HUES6 (cell line): ENCODE measurements at regions not wholly inside any gene's neighbourhood (a gene's known extent, or its start where the extent isn't known, plus 50 kb on each side); places are given as distances from the start of the nearest gene placed in this dataset.

ENCODE experiments used
- H3K27ac ChIP-seq: 2 replicates; pipeline ENCODE4 v1.7.0; 2013; ENCODE audit warnings: low read depth, mild to moderate bottlenecking, low read length, inconsistent platforms
- H3K27me3 ChIP-seq: 2 replicates; pipeline ENCODE4 v1.6.1; 2013; ENCODE audit warnings: low read length; ENCODE audit not compliant: control insufficient read depth, insufficient read depth
- H3K36me3 ChIP-seq: 2 replicates; pipeline ENCODE4 v1.6.1; 2013; ENCODE audit warnings: low read length; ENCODE audit not compliant: control insufficient read depth, insufficient read depth
- H3K4me1 ChIP-seq: 2 replicates; pipeline ENCODE4 v1.6.1; 2013; ENCODE audit warnings: low read length; ENCODE audit not compliant: control insufficient read depth, insufficient read depth
- H3K4me3 ChIP-seq: 2 replicates; pipeline ENCODE4 v1.5.1; 2013; ENCODE audit warnings: low read depth, low read length
- H3K9ac ChIP-seq: one replicate; pipeline ENCODE4 v1.6.1; 2013; ENCODE audit warnings: mild to moderate bottlenecking, low read length
- H3K9me3 ChIP-seq: 2 replicates; pipeline ENCODE4 v1.6.1; 2013; ENCODE audit warnings: low read depth, low read length; ENCODE audit not compliant: control insufficient read depth, insufficient read depth

DNA sequence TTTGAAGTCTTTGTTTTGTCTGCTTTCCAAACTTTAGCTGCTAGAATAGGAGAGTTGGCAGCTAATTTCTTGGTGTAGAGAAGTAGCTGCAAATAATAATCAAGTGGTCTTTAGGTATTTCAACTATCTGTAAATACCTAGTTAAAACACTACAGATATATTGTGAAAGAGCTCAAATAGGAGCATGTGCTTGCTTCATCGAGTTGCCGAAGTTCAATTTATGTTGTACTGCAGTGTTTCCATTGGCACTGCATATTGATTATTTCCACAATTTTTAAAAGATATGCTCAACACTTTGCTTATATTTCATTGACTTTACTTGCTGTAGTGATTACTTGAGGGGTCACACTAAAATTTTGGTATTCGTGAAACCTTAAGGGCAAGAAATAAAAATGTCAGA is 131.6 kb upstream of the BMP4 start:
- Histone ChIP-seq H3K4me1 (peaks cover 22% of the 10 kb centered on the region), H3K27me3 (no peaks in the 10 kb centered on the region), H3K4me3 (no peak overlapping the region), H3K9ac (no peak overlapping the region), H3K36me3 (no peaks in the 10 kb centered on the region), H3K9me3 (peaks cover 3% of the 10 kb centered on the region; the same call in 1 of the 2 replicates), H3K27ac (no peak overlapping the region)

DNA sequence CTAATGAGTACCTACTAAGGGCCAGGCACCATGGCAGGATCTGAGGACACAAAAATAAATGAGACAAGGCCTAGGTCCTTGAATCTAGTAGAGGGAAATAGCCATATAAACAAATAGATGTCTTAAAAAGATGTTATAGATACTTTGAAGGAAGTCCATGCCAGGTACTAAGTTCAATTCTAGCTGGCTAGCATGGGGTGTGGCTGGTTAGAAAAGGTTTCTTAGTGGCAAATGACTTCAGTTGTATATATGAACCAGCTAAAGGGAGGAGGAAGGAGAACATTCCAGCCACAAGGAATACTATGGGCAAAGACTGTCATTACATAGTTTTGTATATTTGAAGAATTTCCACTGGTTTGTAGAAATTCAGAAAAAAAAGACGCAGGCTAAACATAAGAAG is 133.6 kb upstream of the BMP4 start:
- Histone ChIP-seq H3K27me3 (no peaks in the 10 kb centered on the region), H3K4me3 (no peak overlapping the region)

DNA sequence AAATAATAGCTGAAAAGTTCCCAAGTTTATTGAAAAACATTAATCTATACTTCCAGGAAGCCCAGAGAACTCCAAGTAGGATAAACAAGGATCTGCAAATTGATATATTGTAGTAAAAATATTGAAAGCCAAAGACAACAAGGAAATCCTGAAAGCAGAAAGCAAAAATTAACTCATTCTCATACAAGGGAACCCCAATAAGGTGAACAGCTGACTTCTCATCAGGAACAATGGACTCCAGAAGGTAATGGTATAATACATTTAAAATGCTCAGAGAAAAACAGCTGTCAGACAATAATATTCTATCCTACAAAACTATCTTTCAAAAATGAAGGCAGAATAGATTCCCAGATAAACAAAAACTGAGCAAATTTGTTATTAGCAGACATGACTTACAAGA is 138.1 kb upstream of the BMP4 start:
- Histone ChIP-seq H3K4me3 (no peak overlapping the region), H3K9me3 (peaks cover 28% of the 10 kb centered on the region), H3K9ac (no peak overlapping the region), H3K4me1 (no peaks in the 10 kb centered on the region), H3K36me3 (no peaks in the 10 kb centered on the region), H3K27ac (no peak overlapping the region), H3K27me3 (no peaks in the 10 kb centered on the region)

More for the DNA sequence above, 133.6 kb upstream of the BMP4 start:
- Histone ChIP-seq H3K36me3 (no peaks in the 10 kb centered on the region), H3K9me3 (peaks cover 20% of the 10 kb centered on the region), H3K9ac (no peak overlapping the region), H3K4me1 (peaks cover 12% of the 10 kb centered on the region), H3K27ac (no peak overlapping the region)

DNA sequence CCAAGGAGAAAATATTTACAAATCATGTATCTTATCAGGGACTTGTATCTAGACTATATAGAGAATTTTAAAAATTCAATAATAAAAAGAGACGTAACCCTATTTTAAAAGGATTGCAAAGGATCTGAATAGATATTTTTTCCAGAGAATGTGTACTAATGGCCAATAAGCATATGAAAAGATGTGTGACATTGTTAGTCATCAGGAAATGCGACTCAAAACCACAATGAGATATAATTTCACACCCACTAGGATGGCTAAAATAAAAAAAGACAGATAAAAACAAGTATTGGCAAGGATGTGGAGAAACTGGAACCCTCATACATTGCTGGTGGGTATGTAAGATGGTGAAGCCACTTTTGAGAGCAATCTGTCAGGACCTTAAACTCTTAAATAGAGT is 141.9 kb upstream of the BMP4 start:
- no peaks in the 10 kb centered on the region for H3K4me1 ChIP-seq
- no peak overlapping the region for H3K27ac ChIP-seq
- H3K9me3 ChIP-seq = peaks cover 23% of the 10 kb centered on the region
- H3K4me3 ChIP-seq = no peak overlapping the region
- no peak overlapping the region for H3K9ac ChIP-seq
- no peaks in the 10 kb centered on the region for H3K27me3 ChIP-seq
- no peaks in the 10 kb centered on the region for H3K36me3 ChIP-seq

DNA sequence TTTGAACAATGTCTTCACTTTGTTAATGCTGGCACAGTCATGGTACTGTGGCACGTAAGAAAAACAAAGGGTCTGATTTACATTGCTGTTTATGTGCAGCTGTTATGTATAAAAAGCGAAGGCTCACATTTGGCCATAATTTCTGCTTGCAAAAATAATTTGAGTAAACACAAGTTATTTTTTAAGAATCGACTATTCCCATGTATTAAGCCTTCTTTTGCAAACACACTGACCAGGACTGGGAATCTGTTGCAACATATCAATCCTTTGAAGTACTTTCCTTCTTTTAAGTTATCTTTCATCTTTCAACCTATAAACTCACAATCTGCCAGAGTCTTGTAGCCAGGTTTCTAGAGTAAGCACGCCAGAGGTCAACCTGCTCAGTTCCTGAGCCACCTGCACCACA is 145.4 kb upstream of the BMP4 start:
- Histone ChIP-seq H3K27me3 (no peaks in the 10 kb centered on the region), H3K36me3 (no peaks in the 10 kb centered on the region), H3K4me1 (peaks cover 5% of the 10 kb centered on the region; the same call in 1 of the 2 replicates), H3K9me3 (no peaks in the 10 kb centered on the region), H3K9ac (no peak overlapping the region), H3K27ac (no peak overlapping the region), H3K4me3 (no peak overlapping the region)

DNA sequence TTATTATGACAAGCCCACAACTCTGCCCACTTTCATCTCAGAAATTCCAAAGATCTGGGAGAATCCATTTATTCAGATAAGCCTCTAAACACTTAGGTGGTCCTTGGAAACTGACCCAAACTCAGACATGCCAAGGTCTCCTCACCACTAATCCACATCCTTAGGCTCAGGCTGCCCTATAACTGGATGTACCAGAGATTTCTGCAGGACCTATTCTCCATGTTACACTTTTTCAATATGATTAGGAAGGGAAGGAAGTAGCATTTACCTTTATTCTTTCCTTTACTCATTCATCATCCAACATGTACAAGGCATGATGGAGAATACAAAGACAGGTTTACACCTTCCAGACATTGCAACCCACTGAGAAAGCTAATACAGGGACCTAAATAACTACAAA is 145.9 kb upstream of the BMP4 start:
- Histone ChIP-seq H3K4me3 (no peak overlapping the region), H3K36me3 (no peaks in the 10 kb centered on the region), H3K27ac (no peak overlapping the region), H3K4me1 (peaks cover 7% of the 10 kb centered on the region), H3K27me3 (no peaks in the 10 kb centered on the region), H3K9ac (no peak overlapping the region), H3K9me3 (no peaks in the 10 kb centered on the region)

DNA sequence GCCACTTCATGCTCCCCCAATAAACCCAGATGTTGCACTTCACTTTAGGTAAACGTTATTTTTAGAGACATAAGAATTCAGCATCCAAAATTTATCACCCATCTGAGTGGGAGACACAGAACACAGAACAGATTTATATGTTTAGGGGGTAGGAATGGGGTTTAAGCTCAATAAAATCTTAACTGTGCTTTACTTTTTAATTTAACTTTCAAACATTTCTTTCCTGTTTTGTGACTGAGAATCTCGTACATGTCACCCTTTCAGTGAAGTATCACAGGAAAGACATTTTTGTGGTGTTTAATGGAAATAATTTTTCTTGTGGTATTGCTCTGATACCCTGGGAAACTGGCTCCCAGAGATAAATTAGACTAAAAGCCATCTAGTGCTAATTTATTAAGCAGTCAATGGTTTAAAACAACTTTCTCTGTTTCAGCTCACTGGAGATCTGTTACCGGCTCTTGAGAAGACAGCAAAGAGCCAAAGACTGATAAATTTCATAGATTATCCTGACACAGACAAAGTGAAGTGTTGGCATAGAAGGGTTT is 148.0 kb upstream of the BMP4 start:
- Histone ChIP-seq H3K36me3 (no peaks in the 10 kb centered on the region), H3K27ac (no peak overlapping the region), H3K4me3 (no peak overlapping the region), H3K27me3 (no peaks in the 10 kb centered on the region), H3K9me3 (no peaks in the 10 kb centered on the region), H3K9ac (no peak overlapping the region), H3K4me1 (peaks cover 7% of the 10 kb centered on the region)

DNA sequence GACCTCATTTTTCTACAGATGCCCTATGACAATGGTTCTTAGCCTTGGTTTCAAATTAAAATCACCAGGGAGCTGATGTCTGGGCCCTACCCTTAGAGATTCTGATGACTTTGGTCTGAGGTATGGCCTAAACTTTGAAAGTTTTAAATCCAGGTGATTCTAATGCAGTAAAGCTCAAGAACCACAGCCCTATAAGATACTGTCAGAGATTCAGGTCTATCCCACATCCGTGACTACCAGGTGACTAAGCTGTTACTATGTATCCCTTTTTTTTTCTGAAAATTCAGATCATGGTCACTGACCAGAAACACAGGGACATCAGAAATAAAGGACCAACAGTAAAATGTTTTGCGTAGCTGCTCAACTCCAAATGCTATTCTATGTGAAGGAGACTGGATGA is 148.8 kb upstream of the BMP4 start:
- Histone ChIP-seq H3K9ac (no peak overlapping the region), H3K9me3 (no peaks in the 10 kb centered on the region), H3K36me3 (no peaks in the 10 kb centered on the region), H3K27ac (no peak overlapping the region), H3K4me1 (peaks cover 7% of the 10 kb centered on the region), H3K27me3 (no peaks in the 10 kb centered on the region), H3K4me3 (no peak overlapping the region)

DNA sequence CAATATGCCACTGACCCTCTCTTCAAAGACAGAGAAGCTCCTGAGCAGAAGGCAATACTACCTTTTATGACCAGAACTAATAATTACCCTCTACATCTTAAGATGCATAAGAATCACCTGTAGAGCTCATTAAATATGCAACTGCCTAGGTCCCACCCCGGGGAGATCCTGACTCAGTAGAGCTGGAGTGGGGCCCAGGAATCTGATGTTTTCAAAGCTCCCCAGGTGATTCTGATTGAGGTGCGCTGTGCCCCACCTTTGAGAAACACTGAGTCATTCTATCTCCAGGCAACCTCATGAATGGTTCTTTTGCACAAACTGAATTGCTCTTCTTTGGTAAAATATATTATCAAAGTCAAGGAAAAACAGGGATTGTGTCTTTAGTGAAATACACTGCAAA is 149.3 kb upstream of the BMP4 start:
- H3K27me3 ChIP-seq = no peaks in the 10 kb centered on the region
- H3K36me3 ChIP-seq = no peaks in the 10 kb centered on the region
- H3K4me1 ChIP-seq = peaks cover 7% of the 10 kb centered on the region
- no peaks in the 10 kb centered on the region for H3K9me3 ChIP-seq
- no peak overlapping the region for H3K27ac ChIP-seq
- no peak overlapping the region for H3K4me3 ChIP-seq
- no peak overlapping the region for H3K9ac ChIP-seq

DNA sequence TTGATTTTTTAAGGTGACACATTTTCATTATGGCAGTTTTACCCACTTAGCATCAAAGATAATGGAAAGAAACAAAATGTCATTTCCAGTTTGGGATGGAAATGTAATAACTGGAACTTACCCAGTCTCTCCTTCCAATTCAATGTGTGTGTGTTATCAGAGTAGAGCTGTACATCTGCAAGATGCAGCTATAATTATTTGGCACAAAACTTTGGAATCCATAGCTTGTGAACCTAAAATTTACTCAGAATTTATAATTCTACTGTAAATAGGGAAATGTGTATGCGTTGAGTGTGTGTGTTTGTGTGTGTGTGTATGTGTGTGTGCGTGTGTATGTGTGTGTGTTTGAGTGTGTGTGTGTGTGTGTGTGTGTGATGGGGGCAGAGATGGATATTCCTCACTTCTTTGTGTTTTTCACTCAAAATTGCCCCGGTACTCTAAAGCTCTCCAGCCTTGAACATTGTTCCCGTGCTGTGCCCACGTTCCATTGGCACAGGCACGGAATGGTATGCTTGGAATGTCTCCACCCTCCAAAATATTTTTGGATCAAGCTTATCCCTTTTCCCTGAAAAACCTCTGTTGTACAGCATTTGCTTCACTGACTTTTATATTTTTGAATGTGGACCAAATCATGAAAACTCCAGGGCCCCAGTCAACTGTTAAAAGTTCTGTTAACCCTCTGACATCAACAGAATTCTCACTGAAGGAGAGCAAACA is 150.2 kb upstream of the BMP4 start:
- H3K4me3 ChIP-seq = no peak overlapping the region
- no peaks in the 10 kb centered on the region for H3K36me3 ChIP-seq
- no peaks in the 10 kb centered on the region for H3K27me3 ChIP-seq
- no peak overlapping the region for H3K9ac ChIP-seq
- H3K9me3 ChIP-seq = no peaks in the 10 kb centered on the region
- no peak overlapping the region for H3K27ac ChIP-seq
- peaks cover 7% of the 10 kb centered on the region for H3K4me1 ChIP-seq

DNA sequence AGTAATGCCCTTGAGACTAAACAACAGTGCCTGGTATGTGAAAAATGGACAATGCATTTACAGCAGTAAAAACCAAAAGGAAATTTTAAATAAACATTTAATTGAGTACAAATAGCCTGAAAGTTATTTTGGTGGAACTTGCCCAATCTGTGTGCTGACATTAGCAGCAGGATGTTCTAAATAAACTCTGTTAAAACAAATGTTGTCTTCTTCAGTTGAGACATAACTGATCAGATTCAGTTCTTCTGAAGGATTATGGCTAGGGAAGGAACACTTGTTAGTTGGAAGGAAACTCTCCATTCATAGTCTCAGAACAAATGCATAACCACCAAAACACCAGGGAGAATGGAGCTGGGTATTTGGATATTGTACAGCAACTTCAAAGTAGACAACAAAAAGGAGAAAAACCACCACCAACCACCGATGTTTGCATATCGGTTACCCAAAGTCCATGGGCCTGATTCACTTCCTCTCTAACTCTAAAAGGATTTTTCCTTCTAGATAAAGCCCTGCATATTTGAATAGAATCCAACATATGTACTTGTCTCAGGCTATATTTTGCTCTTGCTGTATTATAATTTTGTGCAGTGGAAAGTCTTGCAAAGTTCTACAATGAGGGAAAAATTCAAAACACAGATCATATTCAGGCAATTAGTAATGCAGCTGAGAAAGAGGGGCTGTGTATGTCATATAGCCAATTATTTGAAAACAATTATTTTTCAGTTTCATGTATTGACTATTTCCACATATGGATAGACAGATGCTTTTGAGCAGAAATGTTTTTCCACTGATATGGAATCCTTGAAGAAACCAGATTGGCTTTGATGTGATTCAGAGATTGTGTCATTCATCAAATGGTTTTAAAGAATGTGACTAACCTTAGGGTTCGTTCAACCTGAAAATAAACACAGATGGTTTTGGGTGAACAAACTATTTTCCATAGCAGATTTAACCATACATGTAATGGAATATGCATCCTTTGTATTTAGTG is 152.2 kb upstream of the BMP4 start:
- Histone ChIP-seq H3K9me3 (peaks cover 2% of the 10 kb centered on the region; the same call in 1 of the 2 replicates), H3K27me3 (no peaks in the 10 kb centered on the region), H3K9ac (no peak overlapping the region), H3K4me1 (peaks cover 7% of the 10 kb centered on the region), H3K27ac (no peak overlapping the region), H3K36me3 (no peaks in the 10 kb centered on the region), H3K4me3 (no peak overlapping the region)
